ENCODE measurements at regions not wholly inside any gene's neighbourhood (a gene's known extent, or its start where the extent isn't known, plus 50 kb on each side); places are given as distances from the start of the nearest gene placed in this dataset.
"Not testable (repeated sequence)": the region's sequence is repeated elsewhere in the genome, so short reads cannot be mapped to it uniquely, and the experiment has no call there.

DNA sequence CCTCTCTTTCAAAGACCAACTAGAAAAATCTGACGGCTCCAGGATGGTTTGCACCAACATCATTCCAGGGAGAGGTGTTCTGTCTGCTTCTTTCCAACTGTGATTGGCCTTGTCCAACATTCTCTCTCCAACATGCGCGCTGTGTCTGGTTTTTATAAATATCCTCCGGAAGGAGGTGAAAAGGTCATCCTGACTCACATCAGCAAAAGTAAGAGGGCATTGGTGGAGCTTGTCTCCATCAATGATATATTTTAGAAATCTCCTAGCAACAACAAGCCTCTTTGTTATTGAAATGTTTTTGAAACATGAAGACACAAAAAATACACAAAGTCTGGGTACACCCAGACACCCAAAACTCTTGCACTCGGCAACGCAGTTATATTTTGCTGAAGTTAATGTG lies 475.3 kb upstream of the JARID2 start:
- DNase-seq (ENCODE audit: low read depth in 4 of 4, low spot score in 1 of 4) = no peak

DNA sequence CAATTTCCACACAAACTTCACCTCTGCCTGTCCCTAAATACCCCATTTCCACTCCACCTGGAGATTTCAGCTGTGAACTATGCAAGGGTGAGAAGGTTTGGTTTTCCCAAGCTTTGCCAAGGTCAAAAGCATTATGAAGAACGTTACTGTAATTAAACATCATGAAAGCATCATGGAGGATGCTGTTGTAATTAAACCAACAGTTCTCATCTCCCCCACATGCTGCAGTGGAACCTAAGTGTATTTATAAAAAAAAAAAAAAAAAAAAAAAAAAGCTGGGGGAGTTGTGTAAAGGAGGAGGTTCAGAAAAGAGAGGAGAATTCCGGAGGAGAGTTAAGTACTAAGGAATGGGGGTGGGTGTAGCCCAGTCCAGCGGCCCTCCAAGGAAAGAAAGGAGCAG lies 474.9 kb upstream of the JARID2 start:
- DNase-seq (ENCODE audit: low read depth in 4 of 4, low spot score in 1 of 4) = no peak

DNA sequence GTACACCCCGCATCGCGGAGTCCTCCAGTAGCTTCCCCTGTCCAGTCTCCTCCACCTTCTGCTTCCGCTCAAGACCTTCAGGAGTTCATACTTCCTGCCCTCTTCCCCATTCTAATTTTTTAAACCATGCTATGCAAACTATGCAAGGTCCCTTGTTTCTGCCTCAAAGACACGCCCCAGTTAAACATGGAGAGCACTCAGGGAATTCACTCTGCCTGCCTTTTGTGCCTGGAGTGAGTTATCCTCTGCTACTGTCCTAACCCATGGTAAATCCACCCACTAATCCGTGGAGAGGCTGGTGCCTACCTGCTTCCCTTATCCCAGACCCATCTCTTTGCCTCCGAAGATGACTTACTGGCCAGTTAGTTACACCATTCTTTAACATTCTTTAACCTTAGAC lies 473.7 kb upstream of the JARID2 start:
- no peak for DNase-seq (ENCODE audit: low read depth in 4 of 4, low spot score in 1 of 4)

DNA sequence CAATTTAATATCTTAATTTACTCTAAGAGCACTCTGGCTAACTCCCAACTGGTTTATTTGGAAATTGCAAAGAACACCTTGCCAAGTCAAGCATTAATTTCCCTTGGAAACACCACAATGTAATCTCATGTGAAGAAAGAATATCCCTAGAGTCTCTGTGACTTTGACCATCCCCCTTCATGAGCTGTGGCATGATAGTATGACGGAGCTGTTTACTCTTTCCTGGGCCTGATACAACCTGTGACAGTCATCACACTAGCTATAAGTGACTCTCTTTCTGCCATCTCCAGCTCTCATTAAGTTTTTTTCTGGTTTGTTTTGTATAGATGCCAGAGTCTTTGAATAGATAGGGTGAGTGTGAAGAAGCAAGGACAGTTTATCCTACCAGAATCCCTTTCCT lies 470.3 kb upstream of the JARID2 start:
- DNase-seq (ENCODE audit: low read depth in 4 of 4, low spot score in 1 of 4) = no peak

DNA sequence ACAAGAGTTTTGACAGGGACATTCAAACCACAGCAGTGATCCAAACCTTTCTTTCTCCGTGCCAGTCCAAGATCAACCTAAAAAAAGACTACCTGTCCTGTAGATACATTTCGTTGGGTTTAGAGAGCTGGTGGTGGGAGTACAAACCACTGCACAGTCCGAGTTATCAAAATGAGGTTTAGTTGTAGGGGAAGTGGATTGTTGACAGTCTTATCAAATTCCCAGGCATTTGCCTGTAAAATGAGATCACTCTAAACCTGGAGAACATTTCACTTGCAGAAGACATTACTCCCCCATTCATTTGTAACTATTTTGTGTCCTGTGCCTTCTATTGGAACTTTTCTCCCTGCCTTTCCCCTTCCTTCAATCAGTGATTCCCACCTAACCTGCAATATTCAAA lies 469.6 kb upstream of the JARID2 start:
- no peak for DNase-seq (ENCODE audit: low read depth in 4 of 4, low spot score in 1 of 4)

DNA sequence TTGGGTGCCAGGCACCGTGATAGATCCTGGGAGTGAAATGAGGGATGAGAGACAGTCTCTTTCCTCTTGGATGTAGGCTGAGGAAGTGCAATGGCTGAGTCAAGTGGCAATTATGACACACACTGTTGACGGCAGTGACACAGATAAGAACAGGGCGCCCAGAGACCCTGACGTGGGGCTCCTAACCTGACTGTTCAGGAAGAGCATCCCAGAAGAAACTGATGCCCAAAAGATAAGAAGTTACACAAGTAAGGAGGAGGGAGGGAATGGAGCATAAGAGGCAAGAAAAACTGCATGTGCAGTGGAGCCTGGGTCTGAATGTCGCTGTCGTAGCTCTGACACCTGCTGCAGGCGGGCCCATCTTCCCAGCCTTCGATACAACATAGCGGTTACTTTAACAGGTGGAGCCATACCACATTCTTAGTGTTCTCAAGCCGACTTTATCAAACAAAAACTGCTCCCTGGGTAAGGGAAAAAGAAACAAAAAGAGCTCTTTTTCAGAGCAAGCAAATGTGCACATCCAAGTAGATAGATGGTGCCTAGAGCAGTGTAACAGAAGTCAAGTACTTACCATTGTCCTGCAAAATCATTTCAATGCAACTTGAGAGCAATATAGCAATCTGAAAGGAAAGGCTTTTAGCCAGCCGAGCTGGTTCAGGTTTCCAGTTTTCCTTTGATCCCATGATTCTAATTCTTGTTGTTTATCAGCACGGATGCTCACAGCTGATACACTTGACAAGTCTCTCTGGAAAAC lies 463.9 kb upstream of the JARID2 start:
- DNase-seq (ENCODE audit: low read depth in 4 of 4, low spot score in 1 of 4) = no peak

DNA sequence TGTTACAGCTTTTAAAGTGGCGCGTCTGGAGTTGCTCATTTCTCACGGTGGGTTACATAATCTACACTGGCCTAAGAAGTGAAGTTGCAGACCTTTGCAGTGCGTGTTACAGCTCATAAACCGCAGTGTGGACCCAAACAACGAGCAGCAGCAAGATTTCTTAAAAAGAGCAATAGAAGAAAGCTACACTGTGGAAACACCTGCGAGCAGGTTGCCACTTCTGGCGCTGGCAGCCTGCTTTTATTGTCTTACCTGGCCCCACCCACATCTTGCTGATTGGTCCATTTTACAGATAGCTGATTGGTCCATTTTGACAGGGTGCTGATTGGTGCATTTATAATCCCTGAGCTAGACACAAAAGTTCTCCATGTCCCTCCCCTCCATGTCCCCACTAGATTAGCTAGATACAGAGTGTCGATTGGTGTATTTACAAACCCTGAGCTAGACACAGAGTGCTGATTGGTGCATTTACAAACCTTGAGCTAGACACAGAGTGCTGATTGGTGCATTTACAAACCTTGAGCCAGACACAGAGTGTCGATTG lies 462.9 kb upstream of the JARID2 start:
- DNase-seq (ENCODE audit: low read depth in 4 of 4, low spot score in 1 of 4) = not testable (repeated sequence)

DNA sequence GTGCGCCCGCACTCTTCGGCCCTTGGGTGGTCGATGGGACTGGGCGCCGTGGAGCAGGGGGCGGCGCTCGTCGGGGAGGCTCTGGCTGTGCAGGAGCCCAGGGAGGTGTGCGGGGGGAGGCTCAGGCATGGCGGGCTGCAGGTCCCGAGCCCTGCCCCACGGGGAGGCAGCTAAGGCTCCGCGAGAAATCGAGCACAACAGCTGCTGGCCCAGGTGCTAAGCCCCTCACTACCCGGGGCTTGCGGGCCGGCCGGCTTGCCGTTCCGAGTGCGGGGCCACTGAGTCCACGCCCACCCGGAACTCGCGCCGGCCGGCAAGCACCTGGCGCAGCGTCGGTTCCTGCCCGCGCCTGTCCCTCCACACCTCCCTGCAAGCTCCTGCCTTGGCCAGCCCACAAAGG lies 462.3 kb upstream of the JARID2 start:
- DNase-seq (ENCODE audit: low read depth in 4 of 4, low spot score in 1 of 4) = no peak

DNA sequence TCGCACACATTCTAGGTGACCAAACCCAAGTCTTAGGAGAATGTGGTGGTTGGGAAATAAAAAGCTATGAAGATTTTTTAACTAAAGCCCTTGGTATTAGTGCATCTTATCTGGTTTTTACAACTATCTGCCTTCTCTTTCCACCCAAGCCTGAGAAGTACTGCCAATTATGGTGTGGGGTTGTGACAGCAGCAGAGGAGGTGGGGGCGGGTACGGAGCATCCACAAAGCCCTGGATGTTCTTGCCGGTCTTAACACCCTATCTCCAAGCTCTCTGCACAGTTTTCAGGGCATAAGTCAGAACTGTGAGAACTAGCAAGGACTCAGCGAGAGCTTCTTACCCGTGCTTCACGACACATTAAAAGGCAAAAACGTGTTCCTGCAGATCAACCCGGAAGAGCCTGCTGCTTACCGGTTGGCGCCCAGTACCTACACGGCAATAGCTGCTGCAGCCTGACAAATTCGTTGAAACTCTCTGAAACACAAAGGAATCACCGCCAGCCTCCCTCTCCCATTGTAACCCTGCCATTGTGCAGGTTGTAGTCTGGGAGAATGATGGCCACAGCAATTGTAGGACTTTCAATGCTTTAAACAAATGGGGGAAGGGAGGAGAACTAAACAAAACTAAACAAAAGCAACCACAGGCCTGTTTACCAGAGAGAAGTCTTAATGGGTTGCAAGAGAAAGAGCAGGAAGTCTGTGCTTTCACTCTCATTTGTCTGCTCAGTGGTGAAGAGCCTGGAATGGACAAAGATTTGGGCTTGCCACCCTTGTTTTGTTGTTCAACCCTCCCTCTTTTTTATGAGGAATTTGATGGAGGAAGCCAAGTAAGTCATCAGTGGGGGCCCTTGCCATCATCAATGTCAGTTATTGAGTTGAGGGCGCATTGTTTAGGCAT lies 461.0 kb upstream of the JARID2 start:
- no peak for DNase-seq (ENCODE audit: low read depth in 4 of 4, low spot score in 1 of 4)

DNA sequence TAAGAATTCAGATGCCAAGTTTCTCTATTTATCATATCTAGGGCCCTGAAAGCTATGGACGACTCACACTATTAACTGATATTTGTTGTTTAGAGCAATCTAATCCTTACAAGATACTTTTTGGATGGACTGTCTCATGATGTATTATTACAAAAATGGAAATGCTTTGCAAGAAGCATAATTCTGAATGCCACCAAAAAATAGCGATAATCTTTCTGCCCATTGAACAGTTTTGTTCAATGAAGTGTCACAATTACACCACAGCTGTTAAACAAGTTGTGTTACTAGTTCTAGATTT lies 460.4 kb upstream of the JARID2 start:
- DNase-seq (ENCODE audit: low read depth in 4 of 4, low spot score in 1 of 4) = no peak

DNA sequence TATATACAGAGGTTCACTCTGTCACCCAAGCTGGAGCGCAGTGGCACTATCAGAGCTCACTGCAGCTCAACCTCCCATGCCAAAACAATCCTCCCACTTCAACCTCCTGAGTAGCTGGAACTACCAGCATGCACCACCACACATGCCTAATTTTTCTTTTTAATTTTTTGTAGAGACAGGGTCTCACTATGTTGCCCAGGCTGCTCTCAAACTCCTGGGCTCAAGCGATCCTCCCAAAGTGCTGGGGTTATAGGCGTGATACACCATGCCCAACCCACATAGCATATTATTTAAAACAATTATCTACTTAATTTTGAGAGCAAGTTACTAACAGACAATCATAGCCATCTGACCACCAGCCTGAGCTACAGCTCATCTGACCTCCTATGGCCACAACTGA lies 459.9 kb upstream of the JARID2 start:
- DNase-seq (ENCODE audit: low read depth in 4 of 4, low spot score in 1 of 4) = no peak

DNA sequence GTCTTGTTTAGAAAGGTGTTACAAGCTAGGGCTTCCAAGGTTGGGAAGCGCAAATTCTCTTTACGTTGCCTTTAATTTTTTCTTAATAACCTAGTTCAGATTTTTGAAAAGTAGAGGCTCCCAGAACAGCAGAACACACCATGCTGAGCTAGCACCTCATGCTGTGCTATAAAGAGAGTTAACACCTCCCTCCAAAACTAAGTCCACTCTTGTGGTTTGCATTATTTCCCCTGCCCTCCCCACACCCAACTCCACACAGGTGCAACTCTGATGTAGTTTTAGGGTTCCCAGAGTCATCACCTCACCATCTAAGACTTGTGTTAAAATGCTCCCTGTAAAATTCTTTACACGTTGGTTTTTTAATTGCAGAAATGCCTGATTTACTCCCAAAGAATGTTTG lies 459.4 kb upstream of the JARID2 start:
- no peak for DNase-seq (ENCODE audit: low read depth in 4 of 4, low spot score in 1 of 4)

DNA sequence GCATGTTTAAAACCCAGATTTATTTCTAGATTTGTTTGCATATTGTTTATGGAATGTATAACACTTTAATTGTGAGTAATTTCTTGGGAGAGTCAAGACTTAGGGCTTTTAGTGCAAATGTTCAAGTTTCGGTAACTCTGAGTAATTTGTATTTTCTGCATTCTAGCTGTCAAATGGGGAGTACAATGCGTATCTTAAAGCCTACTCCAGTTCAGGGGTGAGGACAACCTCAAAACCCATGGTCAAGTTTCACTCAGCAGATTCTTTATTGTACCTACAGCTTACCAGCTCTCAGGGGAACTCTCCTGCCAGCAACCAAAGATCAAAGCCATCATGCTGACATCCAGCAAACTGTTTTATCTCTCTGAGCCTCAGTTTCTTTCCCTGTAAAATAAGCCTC lies 458.6 kb upstream of the JARID2 start:
- no peak for DNase-seq (ENCODE audit: low read depth in 4 of 4, low spot score in 1 of 4)

DNA sequence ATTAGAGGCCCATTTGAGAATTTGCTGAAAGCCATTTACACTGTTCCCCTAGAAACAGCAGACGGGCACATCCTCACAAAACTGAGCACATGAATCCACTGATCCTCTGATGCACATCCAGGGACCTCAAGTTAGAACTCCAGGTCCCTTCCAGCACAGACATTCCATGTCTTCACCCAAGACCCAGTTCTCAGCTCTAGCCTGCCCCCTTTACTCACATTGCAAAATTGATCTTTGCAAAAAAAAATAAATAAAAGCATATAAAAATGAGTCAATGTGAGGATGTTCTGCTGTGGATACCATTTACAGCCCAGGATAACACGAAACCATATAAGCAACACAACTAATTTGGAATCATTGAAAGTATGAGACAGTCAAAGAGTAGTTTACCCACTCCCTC lies 458.2 kb upstream of the JARID2 start:
- DNase-seq (ENCODE audit: low read depth in 4 of 4, low spot score in 1 of 4) = no peak

DNA sequence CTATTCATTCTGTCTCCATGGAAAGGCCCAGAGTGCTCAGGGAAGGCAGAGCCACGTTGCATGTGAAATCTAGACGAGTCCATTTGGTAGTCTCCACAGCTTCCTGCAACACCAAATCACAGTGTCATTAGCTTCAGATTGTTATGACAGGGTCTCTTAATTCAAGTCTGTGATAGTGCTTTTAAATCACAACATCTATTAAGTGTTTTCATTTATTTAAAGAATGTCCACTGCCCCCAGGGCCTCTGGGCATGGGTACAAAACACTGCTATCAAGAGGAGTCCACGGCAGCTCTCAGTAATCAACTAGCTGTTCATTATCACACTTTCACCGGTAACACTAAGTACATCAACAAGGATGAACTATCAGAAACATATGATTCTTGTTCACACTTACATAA lies 455.9 kb upstream of the JARID2 start:
- DNase-seq (ENCODE audit: low read depth in 4 of 4, low spot score in 1 of 4) = no peak

DNA sequence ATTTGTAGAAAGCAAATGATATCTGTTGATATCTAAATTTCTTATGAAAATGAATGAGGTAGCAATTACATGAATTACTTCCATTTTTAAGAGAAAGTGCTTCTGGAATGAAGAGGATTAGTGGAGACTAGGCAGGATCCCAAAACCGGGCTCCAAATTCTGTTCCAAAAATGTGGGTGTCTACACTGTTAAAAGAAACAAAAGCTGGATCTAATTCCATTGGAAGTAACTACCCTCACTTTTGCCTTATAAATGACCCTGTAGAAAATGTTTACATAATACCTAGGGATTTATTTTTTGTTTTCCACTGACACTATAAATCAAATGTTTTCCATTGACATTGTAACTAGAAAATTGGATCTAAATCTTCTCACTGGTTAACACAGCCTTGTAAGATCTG lies 454.9 kb upstream of the JARID2 start:
- no peak for DNase-seq (ENCODE audit: low read depth in 4 of 4, low spot score in 1 of 4)

DNA sequence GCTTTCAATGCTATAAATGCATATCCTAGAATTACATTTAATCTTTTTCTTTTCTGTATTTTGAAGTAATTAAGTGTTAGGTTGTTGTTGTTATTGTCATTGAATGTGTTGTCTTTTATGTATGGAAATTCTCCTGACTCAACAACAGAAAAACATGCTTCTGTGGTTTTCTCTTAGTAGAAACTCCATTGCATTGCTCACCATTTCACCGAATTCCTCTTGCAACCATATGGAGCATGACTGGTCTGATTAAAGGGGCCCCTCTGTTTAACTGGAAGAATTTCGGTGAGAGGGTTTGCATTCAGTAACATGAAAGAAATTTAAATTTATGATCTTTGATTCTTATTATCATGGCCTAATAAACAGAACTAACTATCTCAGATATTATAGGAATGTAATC lies 454.3 kb upstream of the JARID2 start:
- DNase-seq (ENCODE audit: low read depth in 4 of 4, low spot score in 1 of 4) = no peak

DNA sequence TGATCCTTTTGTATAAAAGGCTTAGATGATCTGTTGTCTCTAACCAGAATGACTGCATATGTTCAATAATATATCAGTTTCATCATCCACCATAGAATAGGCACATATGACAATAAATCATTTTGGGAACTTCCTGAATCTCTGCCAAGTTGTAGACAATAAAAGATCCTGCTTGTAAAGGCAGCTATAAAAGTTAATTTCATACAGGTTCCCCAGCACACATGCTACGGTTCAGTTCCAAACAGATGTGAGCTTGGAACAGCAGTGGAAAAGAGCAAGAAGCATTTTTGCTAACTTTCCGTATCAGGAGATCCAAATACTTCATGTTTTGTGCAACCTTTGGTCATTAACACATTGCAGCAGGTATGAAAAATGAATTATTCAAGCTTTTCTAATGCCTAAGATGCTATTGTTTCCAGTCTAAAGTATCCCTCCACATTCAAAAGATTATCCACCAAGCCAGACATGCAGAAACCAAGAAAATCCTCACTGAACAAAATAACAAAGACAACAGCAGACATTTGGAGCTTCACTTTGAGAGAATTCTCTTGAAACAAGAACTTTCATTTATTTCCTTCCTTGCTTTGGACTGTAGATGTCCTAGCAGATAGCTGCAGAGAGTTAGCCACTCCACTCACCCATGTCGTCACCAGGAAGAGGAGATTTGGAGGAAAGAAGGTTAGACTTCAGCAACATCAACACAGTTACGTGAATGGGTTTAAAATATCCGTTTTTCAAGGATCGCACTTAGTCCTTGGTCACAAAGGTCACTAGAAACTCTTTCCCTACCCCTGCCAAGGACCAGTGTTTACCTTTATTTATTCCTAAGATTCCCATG lies 453.5 kb upstream of the JARID2 start:
- no peak for DNase-seq (ENCODE audit: low read depth in 4 of 4, low spot score in 1 of 4)

DNA sequence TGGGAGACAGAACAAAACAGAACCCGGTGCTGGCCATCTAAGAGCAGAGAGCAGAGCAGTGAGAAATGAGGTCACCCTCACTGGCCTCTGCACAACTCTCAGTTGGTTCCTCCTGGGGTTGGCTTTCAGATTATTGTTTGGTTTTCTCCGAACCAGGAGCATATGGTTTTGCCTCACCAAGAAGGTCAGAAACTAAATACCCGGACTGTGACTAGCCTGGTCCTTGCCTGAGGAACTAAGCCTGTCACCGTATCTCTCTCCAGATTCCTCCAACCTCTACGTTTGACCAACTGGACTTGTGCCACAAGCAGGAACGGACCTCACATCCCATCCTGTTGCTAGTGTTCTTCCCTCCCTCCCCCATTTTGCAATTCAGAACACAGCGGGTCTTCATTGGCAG lies 450.4 kb upstream of the JARID2 start:
- DNase-seq (ENCODE audit: low read depth in 4 of 4, low spot score in 1 of 4) = no peak

DNA sequence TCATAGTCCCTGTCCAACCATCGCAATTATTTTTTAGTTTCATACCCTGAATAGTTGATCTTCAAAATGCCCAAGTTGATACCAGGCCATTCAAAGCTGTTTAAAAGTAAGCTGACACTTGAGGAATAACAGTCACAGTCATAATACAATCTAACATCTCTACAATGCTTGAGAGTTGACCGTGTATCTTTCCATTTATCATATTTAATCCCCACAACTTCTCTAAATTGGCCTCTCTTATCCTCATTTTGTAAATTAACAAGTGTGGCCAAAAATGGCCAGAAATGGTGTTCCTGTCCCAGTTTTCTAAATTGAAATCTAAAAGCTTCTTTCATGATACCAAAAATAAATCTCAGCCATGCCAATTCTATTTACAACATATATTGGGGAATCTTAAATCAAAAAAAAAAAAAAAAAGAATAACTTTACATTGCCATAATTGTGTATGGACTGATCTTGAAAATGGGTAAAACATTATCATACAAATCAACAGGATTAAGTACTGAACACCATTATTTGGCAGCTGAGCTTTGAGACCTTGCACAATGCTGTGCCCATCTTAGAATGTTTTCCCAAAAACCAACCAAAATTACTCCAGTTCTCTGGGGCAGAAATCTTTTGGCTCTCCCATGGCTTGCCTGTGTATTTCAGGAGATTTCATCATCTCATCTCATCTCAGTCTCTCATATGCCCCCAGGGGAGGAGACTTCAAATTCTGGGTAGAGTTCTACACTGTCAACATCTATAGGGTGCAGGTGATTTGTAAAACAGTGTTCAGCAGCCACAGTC lies 448.7 kb upstream of the JARID2 start:
- no peak for DNase-seq (ENCODE audit: low read depth in 4 of 4, low spot score in 1 of 4)
